ENCODE measurements at regions not wholly inside any gene's neighbourhood (a gene's known extent, or its start where the extent isn't known, plus 50 kb on each side); places are given as distances from the start of the nearest gene placed in this dataset.

DNA sequence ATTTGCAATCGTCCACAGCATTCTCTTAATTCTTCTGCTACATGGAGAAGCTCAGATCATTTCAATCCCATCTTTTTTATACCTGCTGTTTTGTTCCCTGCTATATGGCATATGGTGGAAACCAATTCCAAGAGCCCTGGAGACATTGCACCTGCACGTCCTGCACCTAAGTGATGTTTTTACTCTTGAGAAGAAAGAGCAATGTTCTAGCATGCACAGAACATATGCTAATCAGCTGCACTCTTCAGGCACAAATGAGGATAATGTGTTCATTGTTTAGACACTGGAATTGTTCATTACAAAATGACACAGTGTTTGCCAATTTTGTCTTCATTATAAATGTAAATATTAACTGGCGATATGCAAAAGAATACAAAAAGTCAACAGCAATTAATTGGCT is 935.8 kb downstream of the TLE4 start:
- in situ Hi-C loops (cut with HindIII; ENCODE audit: extremely low pct_ligation_motif_present, low pct_unique_long_range_greater_than_20kb) (no loop called here), intact Hi-C loops (cut with micrococcal nuclease; ENCODE audit: unreplicated experiment) (no loop called here)
- no peak for FAIRE-seq
- POLR2A ChIA-PET, result no interaction called here
- 1% methylated on average over 3 of the region's 3 CpGs for WGBS (ENCODE audit: low lambda C conversion rate)
- H2AFZ ChIP-seq (ENCODE audit: low read length), result no peak overlapping the region
- no peak for ATAC-seq
- DNase-seq (ENCODE audit: low spot score), result no peak
- BruUV-seq (replicated peaks), result no TSS peak
- no peaks in the 10 kb centered on the region for H3K27me3 ChIP-seq (ENCODE audit: control insufficient read depth in 1 of 2, insufficient read depth in 2 of 2, low read length in 2 of 2)
- no peaks in the 10 kb centered on the region for H3K4me1 ChIP-seq (ENCODE audit: insufficient read depth, low read length)
- H3K36me3 ChIP-seq (replicated peaks in 1 of 2; ENCODE audit: control insufficient read depth in 1 of 2, insufficient read depth in 2 of 2, low read length in 2 of 2), result no peaks in the 10 kb centered on the region
- no peak overlapping the region for H3K27ac ChIP-seq (ENCODE audit: extremely low read length, insufficient read depth, low read length)
- H3K79me2 ChIP-seq (ENCODE audit: insufficient read depth, low read length), result no peaks in the 10 kb centered on the region
- H3K4me3 ChIP-seq (replicated peaks in 1 of 3; ENCODE audit: insufficient read depth in 1 of 3, low read depth in 2 of 3, low read length in 3 of 3), result no peak overlapping the region
- H3K9ac ChIP-seq (ENCODE audit: insufficient read depth, low read depth, low read length), result no peak overlapping the region
- H4K20me1 ChIP-seq (ENCODE audit: insufficient read depth, low read length), result no peaks in the 10 kb centered on the region
- CTCF ChIA-PET (ENCODE audit: low intra/inter-chr PET ratio, low total read pairs), result no interaction called here
- H3K4me2 ChIP-seq (ENCODE audit: low read depth, low read length), result no peak overlapping the region
- H3K9me3 ChIP-seq (ENCODE audit: low read length), result peaks cover 29% of the 10 kb centered on the region
- no peak for TF ChIP-seq ZKSCAN5 (CRISPR knock-in tag; IDR thresholded peaks at IDR 0.05)
- TF ChIP-seq TCF7 (IDR thresholded peaks at IDR 0.05; ENCODE audit: low read depth), result no peak
- no peak for TF ChIP-seq RFX1 (IDR thresholded peaks at IDR 0.05)
- TF ChIP-seq AGO1 (IDR thresholded peaks at IDR 0.05; ENCODE audit: low read depth, low read length, poor library complexity, severe bottlenecking), result no peak
- no peak for TF ChIP-seq CBFB (CRISPR knock-in tag; IDR thresholded peaks at IDR 0.05)
- TF ChIP-seq ZSCAN20 (CRISPR knock-in tag; IDR thresholded peaks at IDR 0.05; ENCODE audit: borderline replicate concordance), result no peak
- TF ChIP-seq, protein P1, sequence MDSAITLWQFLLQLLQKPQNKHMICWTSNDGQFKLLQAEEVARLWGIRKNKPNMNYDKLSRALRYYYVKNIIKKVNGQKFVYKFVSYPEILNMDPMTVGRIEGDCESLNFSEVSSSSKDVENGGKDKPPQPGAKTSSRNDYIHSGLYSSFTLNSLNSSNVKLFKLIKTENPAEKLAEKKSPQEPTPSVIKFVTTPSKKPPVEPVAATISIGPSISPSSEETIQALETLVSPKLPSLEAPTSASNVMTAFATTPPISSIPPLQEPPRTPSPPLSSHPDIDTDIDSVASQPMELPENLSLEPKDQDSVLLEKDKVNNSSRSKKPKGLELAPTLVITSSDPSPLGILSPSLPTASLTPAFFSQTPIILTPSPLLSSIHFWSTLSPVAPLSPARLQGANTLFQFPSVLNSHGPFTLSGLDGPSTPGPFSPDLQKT (CRISPR knock-in tag; IDR thresholded peaks at IDR 0.05; ENCODE audit: borderline replicate concordance), result no peak
- TF ChIP-seq MAZ (IDR thresholded peaks at IDR 0.05; ENCODE audit: borderline replicate concordance, low read depth, low read length), result no peak
- no peak for TF ChIP-seq MAZ (CRISPR knock-in tag; IDR thresholded peaks at IDR 0.05; ENCODE audit: low read depth)
